ENCODE measurements at regions not wholly inside any gene's neighbourhood (a gene's known extent, or its start where the extent isn't known, plus 50 kb on each side); places are given as distances from the start of the nearest gene placed in this dataset.

GRCh38 chr4:145340071-145340675 lies 141.5 kb upstream of the SMAD1 start:
- ATAC-seq (replicated peaks; ENCODE audit: extremely low read depth, poor library complexity, severe bottlenecking) = no peak
- Mint-ChIP-seq H3K4me1 (no peaks in the 10 kb centered on the region), H3K27me3 (peaks cover 19% of the 10 kb centered on the region), H3K36me3 (ENCODE audit: insufficient read depth) (no peaks in the 10 kb centered on the region), H3K4me3 (no peak overlapping the region), H3K9me3 (no peaks in the 10 kb centered on the region), H3K27ac (ENCODE audit: low read depth) (no peak overlapping the region)
- DNase-seq (ENCODE audit: low spot score in 2 of 2) = no peak

DNA sequence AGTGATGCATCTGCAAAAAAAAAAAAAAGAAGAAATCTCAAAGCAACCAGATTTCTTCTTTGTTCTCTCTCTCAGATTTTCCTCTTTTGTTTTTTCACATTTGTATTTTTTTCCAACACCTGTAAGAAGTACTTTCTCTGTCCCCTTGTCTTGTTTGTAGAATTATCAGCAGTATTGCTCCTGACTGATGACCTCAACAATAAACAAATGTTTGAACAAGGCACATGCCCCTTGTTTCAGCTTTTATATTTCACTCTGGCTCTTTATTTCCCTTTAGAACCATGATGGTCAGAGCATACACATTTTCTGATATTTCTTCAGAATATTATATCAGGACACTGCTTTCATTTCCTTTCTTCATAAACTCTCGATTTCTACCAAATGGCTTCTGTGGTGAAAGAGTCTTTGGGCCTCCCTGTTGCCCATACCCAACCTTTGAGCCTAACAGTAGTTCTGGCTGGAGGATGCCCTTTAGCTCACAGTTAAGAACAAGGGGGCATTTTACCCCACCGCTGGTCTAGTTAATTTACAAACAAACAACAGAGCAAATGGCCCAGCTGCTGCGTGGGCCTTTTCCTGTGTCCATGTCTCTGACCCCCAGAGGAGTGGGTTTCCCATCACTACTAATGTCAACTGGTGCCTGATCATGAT lies 142.5 kb upstream of the SMAD1 start:
- ATAC-seq (replicated peaks; ENCODE audit: extremely low read depth, poor library complexity, severe bottlenecking) = no peak
- no peaks in the 10 kb centered on the region for H3K9me3 Mint-ChIP-seq
- no peaks in the 10 kb centered on the region for H3K36me3 Mint-ChIP-seq (ENCODE audit: insufficient read depth)
- H3K4me3 Mint-ChIP-seq = no peak overlapping the region
- H3K27me3 Mint-ChIP-seq = peaks cover 19% of the 10 kb centered on the region
- H3K27ac Mint-ChIP-seq (ENCODE audit: low read depth) = no peak overlapping the region
- no peak for DNase-seq (ENCODE audit: low spot score in 2 of 2)
- no peaks in the 10 kb centered on the region for H3K4me1 Mint-ChIP-seq

DNA sequence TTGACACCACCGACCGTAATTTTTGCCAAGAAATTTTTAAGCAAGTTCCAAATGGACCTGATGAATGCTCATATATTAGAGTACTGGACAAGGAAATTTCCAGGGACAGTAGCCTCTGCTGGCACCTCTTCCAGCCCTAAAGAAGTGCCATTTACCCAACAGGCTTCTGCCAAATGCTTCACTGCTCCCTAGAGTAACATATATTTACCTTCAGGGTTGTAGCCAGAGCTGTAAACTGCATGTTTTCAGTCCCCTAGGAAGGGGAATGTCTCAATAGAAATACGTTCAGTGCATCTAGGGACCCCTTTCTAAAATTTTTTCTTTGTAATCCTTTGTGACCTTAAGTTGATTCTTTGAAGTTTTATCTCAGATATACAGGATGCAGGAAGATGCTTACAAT lies 143.1 kb upstream of the SMAD1 start:
- ATAC-seq (replicated peaks; ENCODE audit: extremely low read depth, poor library complexity, severe bottlenecking) (no peak), DNase-seq (ENCODE audit: low spot score in 2 of 2) (no peak)
- no peak overlapping the region for H3K27ac Mint-ChIP-seq (ENCODE audit: low read depth)
- no peak overlapping the region for H3K4me3 Mint-ChIP-seq
- peaks cover 19% of the 10 kb centered on the region for H3K27me3 Mint-ChIP-seq
- H3K9me3 Mint-ChIP-seq = no peaks in the 10 kb centered on the region
- no peaks in the 10 kb centered on the region for H3K4me1 Mint-ChIP-seq
- H3K36me3 Mint-ChIP-seq (ENCODE audit: insufficient read depth) = no peaks in the 10 kb centered on the region

GRCh38 chr4:145337391-145337790 lies 144.3 kb upstream of the SMAD1 start:
- Mint-ChIP-seq H3K9me3 (no peaks in the 10 kb centered on the region), H3K4me1 (no peaks in the 10 kb centered on the region), H3K4me3 (no peak overlapping the region), H3K27ac (ENCODE audit: low read depth) (no peak overlapping the region), H3K36me3 (ENCODE audit: insufficient read depth) (no peaks in the 10 kb centered on the region), H3K27me3 (peaks cover 25% of the 10 kb centered on the region)
- no peak for DNase-seq (ENCODE audit: low spot score in 2 of 2)
- no peak for ATAC-seq (replicated peaks; ENCODE audit: extremely low read depth, poor library complexity, severe bottlenecking)

DNA sequence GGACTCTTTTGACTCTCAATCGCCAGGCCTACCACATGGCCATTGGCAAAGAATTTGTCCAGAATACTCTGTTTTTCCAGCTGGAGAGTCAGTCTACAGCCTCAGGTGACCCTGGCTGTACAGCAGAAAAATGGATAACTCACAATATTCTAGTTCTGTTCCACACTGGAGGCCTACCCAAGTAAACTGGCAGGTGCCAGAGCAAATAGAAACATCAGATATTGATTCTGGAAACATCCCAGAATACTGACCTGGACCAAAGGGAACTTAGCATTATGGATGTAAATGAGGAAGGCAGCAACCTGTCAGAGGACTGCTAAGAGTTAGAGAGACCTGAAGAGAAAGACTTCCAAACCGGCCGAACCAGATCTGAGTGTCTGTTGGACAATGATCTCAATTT lies 147.9 kb upstream of the SMAD1 start:
- no peak overlapping the region for H3K4me3 Mint-ChIP-seq
- H3K27ac Mint-ChIP-seq (ENCODE audit: low read depth) = no peak overlapping the region
- DNase-seq (ENCODE audit: low spot score in 2 of 2) (no peak), ATAC-seq (replicated peaks; ENCODE audit: extremely low read depth, poor library complexity, severe bottlenecking) (no peak)
- no peaks in the 10 kb centered on the region for H3K36me3 Mint-ChIP-seq (ENCODE audit: insufficient read depth)
- H3K9me3 Mint-ChIP-seq = no peaks in the 10 kb centered on the region
- H3K27me3 Mint-ChIP-seq = peaks cover 30% of the 10 kb centered on the region
- no peaks in the 10 kb centered on the region for H3K4me1 Mint-ChIP-seq

- no peak for DNase-seq (ENCODE audit: low spot score in 2 of 2)
- Mint-ChIP-seq H3K36me3 (ENCODE audit: insufficient read depth) (no peaks in the 10 kb centered on the region), H3K4me1 (no peaks in the 10 kb centered on the region), H3K9me3 (peaks cover 5% of the 10 kb centered on the region), H3K27ac (ENCODE audit: low read depth) (no peak overlapping the region), H3K4me3 (no peak overlapping the region), H3K27me3 (peaks cover 43% of the 10 kb centered on the region)
- no peak for ATAC-seq (replicated peaks; ENCODE audit: extremely low read depth, poor library complexity, severe bottlenecking)
These were observed 146.1 kb upstream of the OTUD4 start for GRCh38 chr4:145326491-145326890.

GRCh38 chr4:145324161-145324560 lies 143.8 kb upstream of the OTUD4 start:
- Mint-ChIP-seq H3K4me3 (no peak overlapping the region), H3K9me3 (peaks cover 5% of the 10 kb centered on the region), H3K27me3 (peaks cover 51% of the 10 kb centered on the region), H3K36me3 (ENCODE audit: insufficient read depth) (no peaks in the 10 kb centered on the region), H3K4me1 (no peaks in the 10 kb centered on the region), H3K27ac (ENCODE audit: low read depth) (no peak overlapping the region)
- DNase-seq (ENCODE audit: low spot score in 2 of 2) (no peak), ATAC-seq (replicated peaks; ENCODE audit: extremely low read depth, poor library complexity, severe bottlenecking) (no peak)

- Mint-ChIP-seq H3K4me1 (no peaks in the 10 kb centered on the region), H3K9me3 (no peaks in the 10 kb centered on the region), H3K27ac (ENCODE audit: low read depth) (no peak overlapping the region), H3K36me3 (ENCODE audit: insufficient read depth) (no peaks in the 10 kb centered on the region), H3K27me3 (peaks cover 60% of the 10 kb centered on the region), H3K4me3 (no peak overlapping the region)
- ATAC-seq (replicated peaks; ENCODE audit: extremely low read depth, poor library complexity, severe bottlenecking) (no peak), DNase-seq (ENCODE audit: low spot score in 2 of 2) (no peak)
These were observed 139.9 kb upstream of the OTUD4 start for GRCh38 chr4:145320294-145320693.

DNA sequence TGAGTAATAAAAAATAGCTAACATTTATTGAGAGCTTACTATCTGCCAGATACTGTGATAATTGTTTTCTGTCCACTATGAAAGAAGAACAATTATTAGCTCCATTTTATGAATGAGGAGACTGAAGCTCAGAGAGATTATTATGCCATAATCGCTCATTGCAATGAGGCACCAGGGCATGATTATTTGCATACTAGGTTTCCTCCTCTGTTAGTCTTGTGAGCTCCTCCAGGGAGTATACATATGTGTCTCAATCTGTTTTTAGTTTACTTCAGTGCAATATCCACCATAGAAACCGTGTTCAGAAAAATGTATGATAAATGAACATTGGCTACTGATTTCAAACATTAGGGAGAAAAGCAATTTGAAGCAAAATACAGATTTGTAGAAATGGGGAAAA lies 139.4 kb upstream of the OTUD4 start:
- no peak overlapping the region for H3K4me3 Mint-ChIP-seq
- no peak for DNase-seq (ENCODE audit: low spot score in 2 of 2)
- H3K27ac Mint-ChIP-seq (ENCODE audit: low read depth) = no peak overlapping the region
- no peaks in the 10 kb centered on the region for H3K4me1 Mint-ChIP-seq
- no peaks in the 10 kb centered on the region for H3K9me3 Mint-ChIP-seq
- ATAC-seq (replicated peaks; ENCODE audit: extremely low read depth, poor library complexity, severe bottlenecking) = no peak
- peaks cover 55% of the 10 kb centered on the region for H3K27me3 Mint-ChIP-seq
- H3K36me3 Mint-ChIP-seq (ENCODE audit: insufficient read depth) = no peaks in the 10 kb centered on the region

GRCh38 chr4:145316897-145317574 lies 136.6 kb upstream of the OTUD4 start:
- Mint-ChIP-seq H3K4me3 (no peak overlapping the region), H3K27ac (ENCODE audit: low read depth) (no peak overlapping the region), H3K4me1 (no peaks in the 10 kb centered on the region), H3K9me3 (no peaks in the 10 kb centered on the region), H3K36me3 (ENCODE audit: insufficient read depth) (no peaks in the 10 kb centered on the region), H3K27me3 (peaks cover 48% of the 10 kb centered on the region)
- no peak for ATAC-seq (replicated peaks; ENCODE audit: extremely low read depth, poor library complexity, severe bottlenecking)
- DNase-seq (ENCODE audit: low spot score in 2 of 2) = no peak

DNA sequence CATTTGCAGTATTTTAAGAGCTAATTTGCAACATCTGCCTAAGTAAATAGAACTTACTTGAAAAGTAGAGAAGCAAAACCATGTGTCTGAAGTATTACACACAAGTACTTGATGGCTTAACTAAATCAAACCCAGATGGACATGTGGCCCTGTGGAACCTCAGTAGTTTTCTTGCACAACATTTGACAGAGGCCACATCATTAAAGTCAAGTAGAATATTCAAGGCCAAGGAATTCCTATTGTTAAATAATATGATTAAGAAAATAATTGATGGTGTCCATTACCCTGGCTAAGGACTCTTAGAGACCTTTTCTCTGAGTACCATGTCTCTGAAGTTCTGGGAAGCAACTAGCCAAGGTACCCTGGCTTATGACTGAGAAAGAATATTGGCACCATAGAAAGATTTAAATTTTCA lies 135.4 kb upstream of the OTUD4 start:
- Mint-ChIP-seq H3K27ac (ENCODE audit: low read depth) (no peak overlapping the region), H3K36me3 (ENCODE audit: insufficient read depth) (no peaks in the 10 kb centered on the region), H3K4me1 (no peaks in the 10 kb centered on the region), H3K27me3 (peaks cover 43% of the 10 kb centered on the region), H3K9me3 (no peaks in the 10 kb centered on the region), H3K4me3 (no peak overlapping the region)
- ATAC-seq (replicated peaks; ENCODE audit: extremely low read depth, poor library complexity, severe bottlenecking) (no peak), DNase-seq (ENCODE audit: low spot score in 2 of 2) (no peak)

DNA sequence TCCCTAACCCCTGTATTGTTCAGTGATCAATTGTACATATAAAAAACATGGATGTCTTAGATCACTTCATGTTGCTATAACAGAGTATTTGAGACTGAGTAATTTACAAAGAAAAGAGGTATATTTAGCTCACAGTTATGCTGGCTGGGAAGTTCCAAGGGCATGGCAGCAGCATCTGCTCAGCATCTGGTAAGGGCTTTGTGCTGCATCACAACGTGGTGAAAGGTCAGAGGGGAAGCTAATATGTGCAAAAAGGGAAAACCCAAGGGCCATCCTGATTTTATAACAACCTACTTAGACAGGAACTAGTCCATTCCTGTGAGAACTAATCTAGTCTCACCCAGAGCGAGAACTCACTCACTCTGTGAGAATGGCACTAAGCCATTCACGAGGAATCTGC lies 128.2 kb upstream of the OTUD4 start:
- peaks cover 6% of the 10 kb centered on the region for H3K27me3 Mint-ChIP-seq
- no peaks in the 10 kb centered on the region for H3K9me3 Mint-ChIP-seq
- DNase-seq (ENCODE audit: low spot score in 2 of 2) (no peak), ATAC-seq (replicated peaks; ENCODE audit: extremely low read depth, poor library complexity, severe bottlenecking) (no peak)
- no peak overlapping the region for H3K27ac Mint-ChIP-seq (ENCODE audit: low read depth)
- peaks cover 2% of the 10 kb centered on the region for H3K36me3 Mint-ChIP-seq (ENCODE audit: insufficient read depth)
- no peaks in the 10 kb centered on the region for H3K4me1 Mint-ChIP-seq
- H3K4me3 Mint-ChIP-seq = no peak overlapping the region

- H3K27ac Mint-ChIP-seq (ENCODE audit: low read depth) = no peak overlapping the region
- ATAC-seq (replicated peaks; ENCODE audit: extremely low read depth, poor library complexity, severe bottlenecking) (no peak), DNase-seq (ENCODE audit: low spot score in 2 of 2) (no peak)
- no peaks in the 10 kb centered on the region for H3K4me1 Mint-ChIP-seq
- peaks cover 2% of the 10 kb centered on the region for H3K36me3 Mint-ChIP-seq (ENCODE audit: insufficient read depth)
- no peak overlapping the region for H3K4me3 Mint-ChIP-seq
- H3K9me3 Mint-ChIP-seq = no peaks in the 10 kb centered on the region
- H3K27me3 Mint-ChIP-seq = peaks cover 10% of the 10 kb centered on the region
These were observed 127.5 kb upstream of the OTUD4 start for GRCh38 chr4:145307763-145308430.
